HG02884 (cell line): ENCODE measurements at regions not wholly inside any gene's neighbourhood (a gene's known extent, or its start where the extent isn't known, plus 50 kb on each side); places are given as distances from the start of the nearest gene placed in this dataset.

ENCODE experiments used
- ATAC-seq: cut with Tn5 transposase; IDR thresholded peaks from one replicate; pipeline ENCODE4 v1.9.1; 2021; ENCODE audit warnings: mild to moderate bottlenecking, moderate library complexity; ENCODE audit not compliant: unreplicated experiment

- no peak for ATAC-seq
These were observed 56.4 kb downstream of the CD24 start for GRCh38 chr6:106918115-106918514.

GRCh38 chr6:106916891-106917290 lies 57.6 kb downstream of the CD24 start:
- ATAC-seq: no peak

GRCh38 chr6:106913676-106914280 lies 60.8 kb downstream of the CD24 start:
- ATAC-seq: peak; percentile 70

GRCh38 chr6:106913111-106913510 lies 61.4 kb downstream of the CD24 start:
- no peak for ATAC-seq

- no peak for ATAC-seq
These were observed 62.4 kb downstream of the CD24 start for GRCh38 chr6:106912091-106912490.

GRCh38 chr6:106910999-106911949 lies 63.3 kb downstream of the CD24 start:
- no peak for ATAC-seq

- no peak for ATAC-seq
These were observed 66.1 kb downstream of the CD24 start for GRCh38 chr6:106908386-106908840.

- ATAC-seq: no peak
These were observed 66.8 kb downstream of the CD24 start for GRCh38 chr6:106907754-106908153.

- ATAC-seq: no peak
These were observed 68.3 kb downstream of the CD24 start for GRCh38 chr6:106906232-106906631.

- no peak for ATAC-seq
These were observed 71.2 kb downstream of the CD24 start for GRCh38 chr6:106903299-106903698.

- no peak for ATAC-seq
These were observed 73.5 kb downstream of the CD24 start for GRCh38 chr6:106901062-106901461.

- no peak for ATAC-seq
These were observed 74.8 kb downstream of the CD24 start for GRCh38 chr6:106899697-106900096.

GRCh38 chr6:106897580-106897979 lies 76.9 kb downstream of the CD24 start:
- no peak for ATAC-seq

- ATAC-seq: no peak
These were observed 78.9 kb downstream of the CD24 start for GRCh38 chr6:106895703-106896040.

GRCh38 chr6:106894978-106895702 lies 79.4 kb downstream of the CD24 start:
- no peak for ATAC-seq

GRCh38 chr6:106892186-106892585 lies 82.3 kb downstream of the CD24 start:
- ATAC-seq: no peak

- no peak for ATAC-seq
These were observed 84.1 kb downstream of the CD24 start for GRCh38 chr6:106890447-106890846.

- no peak for ATAC-seq
These were observed 84.8 kb downstream of the CD24 start for GRCh38 chr6:106889692-106890091.

GRCh38 chr6:106886922-106887797 lies 87.4 kb downstream of the CD24 start:
- no peak for ATAC-seq

- ATAC-seq: no peak
These were observed 88.3 kb downstream of the CD24 start for GRCh38 chr6:106886081-106886843.
